HG02943 (cell line): ENCODE measurements at regions not wholly inside any gene's neighbourhood (a gene's known extent, or its start where the extent isn't known, plus 50 kb on each side); places are given as distances from the start of the nearest gene placed in this dataset.

Source experiments
- ATAC-seq: cut with Tn5 transposase; IDR thresholded peaks from one replicate; pipeline ENCODE4 v1.9.1; 2021; ENCODE audit warnings: mild to moderate bottlenecking, low read depth, moderate library complexity; ENCODE audit not compliant: unreplicated experiment

DNA sequence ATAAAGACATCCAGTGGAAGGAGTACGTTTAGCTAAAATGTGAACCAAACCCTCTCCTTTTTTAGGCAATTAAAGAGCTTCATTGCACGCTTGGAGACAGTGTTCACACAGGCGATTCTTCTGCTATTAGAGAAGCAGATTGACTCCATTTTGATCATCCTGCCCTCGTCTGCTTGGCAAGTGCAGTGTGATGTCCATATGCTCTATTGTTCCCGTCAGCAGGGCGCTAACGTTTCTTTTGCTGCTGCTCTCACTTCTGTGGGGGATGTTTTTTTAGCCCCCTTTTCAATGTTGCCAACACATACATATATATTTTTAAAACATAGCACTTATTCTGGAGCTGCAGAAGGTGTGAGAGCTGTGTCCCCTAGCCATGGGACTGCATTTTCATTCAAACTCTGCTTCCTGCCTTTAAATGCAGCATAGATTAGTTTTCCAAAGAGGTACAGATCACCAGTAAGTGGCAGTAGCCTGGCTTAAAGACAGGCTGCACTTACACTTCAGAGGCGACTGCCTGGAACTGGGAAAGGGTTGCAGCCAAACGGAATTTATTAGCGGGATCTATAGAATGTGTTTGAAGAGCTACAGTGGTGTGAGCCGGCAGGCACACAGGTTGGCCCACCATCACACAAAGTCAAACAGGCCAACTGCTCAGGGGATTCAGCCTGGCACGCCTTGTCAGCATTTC lies 292.6 kb upstream of the DPH6 start:
- no peak for ATAC-seq

DNA sequence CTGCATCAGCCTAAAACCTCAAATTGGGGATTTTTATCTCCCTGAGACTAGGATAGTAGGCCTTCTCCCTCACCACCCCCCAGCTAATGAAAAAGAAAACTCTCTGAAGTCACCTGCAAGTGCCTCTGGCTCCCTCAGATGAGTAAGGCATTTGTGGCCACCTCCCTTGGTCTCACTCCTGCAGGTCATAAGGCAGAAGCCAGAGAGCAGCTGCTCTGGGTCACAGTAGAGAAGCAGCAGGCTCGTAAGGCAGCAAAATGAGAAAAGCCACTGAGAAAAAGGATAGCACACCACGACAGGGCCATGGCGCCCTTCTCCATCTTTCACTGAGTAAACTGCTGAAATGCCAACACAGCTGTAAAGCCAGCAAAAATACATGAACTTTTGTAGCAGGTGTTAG lies 296.7 kb upstream of the DPH6 start:
- ATAC-seq: no peak

DNA sequence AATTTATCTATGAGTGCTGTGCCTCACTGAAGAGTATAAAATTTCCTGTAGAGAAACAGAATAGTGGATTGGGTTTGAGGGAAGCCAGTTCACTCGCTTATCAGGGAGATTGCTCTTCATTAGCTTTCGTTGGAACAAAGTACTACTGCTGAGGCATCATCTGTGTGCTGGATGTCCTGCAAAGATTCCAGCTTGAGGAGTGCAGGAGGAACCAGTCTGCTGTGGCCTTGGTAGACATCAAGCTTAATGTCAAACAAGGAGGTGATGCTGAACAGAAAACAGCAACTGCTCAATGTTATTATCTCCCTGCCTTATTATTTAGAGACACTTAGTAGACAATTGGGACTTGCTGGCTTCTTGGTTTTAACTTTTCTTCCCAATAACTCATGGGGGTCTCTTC lies 297.5 kb upstream of the DPH6 start:
- no peak for ATAC-seq

DNA sequence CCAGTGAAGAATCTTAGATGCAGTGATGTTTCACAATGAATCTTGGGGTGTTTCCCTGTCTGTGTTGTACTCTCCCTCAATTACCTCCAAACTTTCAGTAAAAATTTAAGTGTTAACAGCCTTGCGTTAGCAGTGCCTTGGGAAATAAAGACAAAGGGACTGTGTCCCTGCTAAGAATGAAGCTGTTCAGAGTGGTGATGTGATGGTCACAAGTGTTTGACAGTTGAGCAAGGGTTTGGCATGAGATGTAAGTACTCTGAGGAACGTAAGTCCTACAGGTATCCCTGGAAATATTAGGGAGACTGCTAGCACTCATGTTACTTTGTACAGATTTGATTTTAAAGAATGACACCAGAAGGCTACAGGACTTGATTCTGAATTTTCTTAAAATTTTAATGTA lies 304.3 kb upstream of the DPH6 start:
- ATAC-seq: no peak

DNA sequence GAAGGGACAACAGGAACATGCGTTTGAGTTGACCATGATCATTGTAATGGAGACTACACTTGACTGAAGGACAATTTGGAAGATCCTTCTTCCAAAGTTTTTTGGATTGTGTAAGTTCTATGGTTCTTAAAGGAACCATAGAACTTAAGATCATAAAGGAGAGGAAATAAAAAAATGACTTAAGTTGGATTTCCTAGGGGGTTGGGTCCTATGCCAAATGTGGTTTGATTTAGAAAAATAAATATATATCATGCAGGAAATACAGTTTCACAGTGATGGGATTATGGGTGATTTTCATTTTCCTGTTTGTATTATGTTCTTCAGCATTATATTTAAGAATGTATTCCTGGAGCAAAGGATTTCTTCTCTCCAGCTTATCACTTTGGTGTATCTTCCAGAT lies 305.5 kb upstream of the DPH6 start:
- ATAC-seq: no peak

DNA sequence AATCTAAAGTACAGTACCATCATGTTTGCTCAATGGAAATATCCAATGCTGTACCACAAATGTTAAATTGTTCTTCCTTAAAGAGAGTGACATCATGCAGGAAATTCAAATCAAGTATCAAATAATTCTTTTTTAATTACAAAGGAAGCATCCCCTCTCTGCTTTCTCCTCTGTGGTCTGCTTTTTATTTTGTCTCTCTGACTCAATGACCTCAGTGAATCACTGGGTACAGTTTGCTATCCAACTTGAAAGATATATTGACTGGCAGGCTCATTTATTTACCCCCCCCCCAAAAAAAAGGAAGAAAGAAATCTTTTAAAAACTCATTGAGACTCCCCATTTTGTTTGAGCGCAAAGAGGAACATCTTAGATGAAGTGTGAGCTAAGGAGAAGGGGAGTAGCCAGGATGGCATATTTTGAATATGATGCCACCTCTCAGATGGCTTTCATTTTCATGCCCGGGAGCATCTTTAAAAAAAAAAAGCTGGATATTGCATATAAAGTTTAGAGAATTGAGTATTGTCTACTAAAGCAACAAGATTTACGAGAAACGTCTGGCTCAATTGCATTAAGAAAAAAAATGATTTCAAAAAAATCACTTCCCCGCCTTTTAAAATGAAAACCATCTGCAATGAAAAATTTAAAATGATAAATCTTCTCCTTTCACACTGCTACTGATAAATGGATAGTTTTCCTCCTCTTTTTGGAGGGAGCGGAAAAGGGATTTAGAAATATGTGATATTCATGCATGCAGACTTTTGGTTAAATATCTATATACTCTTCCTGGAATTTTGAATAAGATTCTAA lies 307.1 kb upstream of the DPH6 start:
- ATAC-seq: no peak

DNA sequence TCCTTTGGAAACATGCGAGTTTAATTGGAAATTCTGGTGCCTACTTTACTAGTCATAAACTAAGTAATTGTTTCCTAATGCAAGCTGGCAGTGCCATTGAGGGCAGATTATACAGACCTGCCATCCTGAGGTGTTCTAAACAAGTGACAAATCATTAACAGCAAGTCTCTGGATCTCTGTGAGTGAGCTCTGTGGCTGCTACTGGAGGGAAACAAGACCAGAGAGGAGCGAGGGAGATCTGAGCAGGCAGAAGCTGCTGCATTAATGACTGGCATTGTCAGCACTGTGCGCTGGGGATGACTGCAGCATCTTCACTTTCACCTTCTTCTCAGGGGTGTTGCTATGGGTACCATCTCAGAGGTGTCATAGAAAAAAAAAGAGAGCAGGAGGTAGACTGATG lies 308.4 kb upstream of the DPH6 start:
- ATAC-seq: no peak

DNA sequence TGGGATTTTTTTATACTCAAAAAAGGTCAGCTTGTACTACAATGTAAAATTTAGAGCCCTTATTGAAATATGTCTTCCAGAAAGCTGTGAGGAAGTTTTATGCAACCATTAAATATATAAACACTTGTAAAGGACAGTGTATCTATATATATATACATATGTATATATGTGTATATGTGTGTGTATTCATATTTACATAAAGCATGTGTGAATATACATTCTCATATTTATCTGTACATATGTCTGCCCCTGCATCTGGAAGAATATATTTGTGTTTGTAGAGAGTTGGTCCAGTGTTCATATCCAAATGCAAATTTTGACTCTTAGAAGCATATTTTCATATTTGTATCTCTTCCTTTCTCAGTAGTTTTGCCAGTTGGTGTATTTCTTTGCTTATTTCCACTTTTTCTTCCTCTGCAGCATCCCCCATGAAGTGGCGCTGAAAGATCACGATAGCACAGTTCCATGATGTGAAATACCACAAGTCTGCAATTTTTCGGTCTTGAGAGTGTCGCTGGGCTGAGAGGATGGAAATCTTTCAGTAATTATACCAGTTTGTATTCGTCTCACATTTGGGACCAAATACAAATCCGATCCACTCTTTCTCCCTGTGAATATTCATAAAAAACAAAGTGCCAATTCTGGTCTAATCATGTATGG lies 311.7 kb upstream of the DPH6 start:
- no peak for ATAC-seq

DNA sequence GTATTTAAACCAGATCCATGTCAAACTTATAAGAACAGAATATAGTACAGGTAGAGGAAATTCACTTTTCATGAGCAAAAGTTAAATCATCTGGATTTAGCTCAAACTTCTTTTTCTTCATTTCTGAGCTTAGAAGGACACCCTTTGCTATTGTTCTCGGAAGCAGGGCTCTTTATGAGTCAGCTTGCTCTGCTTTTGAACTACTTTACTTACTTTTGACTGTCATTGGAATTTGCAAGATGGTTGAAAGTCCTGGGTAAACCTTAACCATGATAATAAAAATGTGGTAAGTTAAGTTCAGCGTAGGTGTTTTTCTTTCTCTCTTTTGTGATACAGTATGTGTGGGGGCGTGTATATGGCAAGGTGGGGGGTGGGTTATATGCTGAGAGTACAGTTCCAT lies 312.7 kb upstream of the DPH6 start:
- no peak for ATAC-seq

DNA sequence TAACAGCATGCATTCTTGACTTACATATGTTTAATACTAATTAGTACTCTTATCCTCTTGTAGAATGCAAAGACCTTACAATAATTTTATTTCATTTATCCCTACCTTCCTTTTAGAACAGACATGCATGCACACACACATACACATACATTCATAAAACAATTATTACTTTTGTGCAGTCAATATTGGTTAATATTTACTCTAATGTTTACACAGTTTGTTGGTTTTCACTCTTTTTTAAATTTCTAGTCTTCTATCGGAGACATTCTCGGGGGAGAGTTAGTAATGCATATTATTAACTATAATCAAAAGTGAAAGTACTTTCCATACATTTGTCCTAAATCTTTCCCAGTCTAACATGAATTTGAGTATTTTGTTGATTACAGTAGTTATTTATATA lies 317.7 kb upstream of the DPH6 start:
- ATAC-seq: no peak

DNA sequence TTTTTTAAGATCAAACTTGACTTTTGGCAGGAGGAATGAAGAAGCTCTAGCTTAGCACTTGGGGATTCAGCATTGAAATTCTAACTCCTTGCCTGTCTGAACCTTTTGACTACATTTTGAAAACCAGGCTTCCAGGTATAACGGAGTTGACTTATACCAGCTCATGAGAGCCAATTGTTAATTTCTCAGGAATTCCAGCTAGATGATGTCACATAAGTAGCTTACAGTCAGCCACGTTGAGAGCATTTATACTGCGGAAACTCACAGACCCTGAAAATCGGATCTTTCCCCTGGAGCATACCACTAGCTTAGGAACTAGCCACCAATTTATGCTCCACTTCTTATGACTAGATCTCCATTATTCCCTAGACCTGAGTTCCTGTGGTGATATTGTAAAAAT lies 321.4 kb upstream of the DPH6 start:
- ATAC-seq: no peak

DNA sequence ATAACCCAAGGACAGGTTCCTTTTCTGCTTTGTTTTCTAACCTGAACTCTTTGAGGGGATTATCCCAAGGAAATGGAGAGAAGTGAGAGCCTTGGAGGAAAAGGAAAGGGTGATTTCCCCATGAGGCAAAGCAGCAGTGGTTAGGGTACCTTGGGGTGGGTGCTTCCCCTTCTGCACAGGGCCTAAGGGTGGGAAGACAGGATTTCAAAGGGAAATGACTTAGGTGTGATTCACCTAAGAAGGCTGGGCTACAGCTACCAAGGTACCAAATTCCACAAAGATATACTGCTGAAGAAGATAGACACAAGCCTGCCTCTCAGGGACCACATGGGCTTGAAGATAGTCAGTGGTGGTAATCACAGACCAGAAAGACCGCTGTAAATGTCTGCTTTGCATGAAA lies 325.3 kb upstream of the DPH6 start:
- no peak for ATAC-seq

DNA sequence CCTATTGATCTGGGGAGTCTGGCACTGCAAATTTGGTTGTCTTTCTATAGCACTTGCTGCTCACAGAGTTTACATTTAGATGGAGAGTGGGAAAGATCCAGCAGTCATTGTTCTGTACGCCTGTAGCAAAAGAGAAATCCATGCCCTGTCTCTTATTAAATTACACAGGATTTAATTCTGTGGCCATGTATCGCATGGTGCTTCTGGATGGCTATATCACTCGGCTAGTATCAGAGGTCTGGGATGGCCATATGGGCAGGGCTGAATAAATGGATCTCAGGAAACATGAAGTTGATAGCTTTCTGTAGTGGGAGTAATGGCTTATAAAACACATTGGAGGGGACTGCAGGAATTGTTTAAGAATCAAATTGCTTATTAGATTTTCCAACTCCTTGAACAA lies 325.8 kb upstream of the DPH6 start:
- no peak for ATAC-seq

DNA sequence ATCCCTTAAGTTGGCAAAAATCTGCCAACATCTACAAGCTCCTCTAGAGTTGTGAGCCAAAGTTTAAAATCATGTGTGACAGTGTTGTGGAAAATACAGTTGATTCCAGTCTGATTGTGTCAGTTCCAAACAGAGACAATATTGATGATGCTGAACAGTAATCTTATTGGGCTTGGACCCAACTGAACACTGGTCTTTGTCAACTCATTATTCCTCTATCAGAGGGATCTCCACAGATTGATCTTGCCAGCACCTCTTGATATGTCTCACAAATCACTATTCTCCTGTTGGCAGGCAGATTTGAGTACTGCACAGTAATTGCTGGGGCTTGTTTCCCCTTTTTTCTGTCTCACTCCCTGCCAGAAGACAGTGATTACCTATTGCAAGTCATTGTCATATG lies 326.6 kb upstream of the DPH6 start:
- ATAC-seq: no peak

DNA sequence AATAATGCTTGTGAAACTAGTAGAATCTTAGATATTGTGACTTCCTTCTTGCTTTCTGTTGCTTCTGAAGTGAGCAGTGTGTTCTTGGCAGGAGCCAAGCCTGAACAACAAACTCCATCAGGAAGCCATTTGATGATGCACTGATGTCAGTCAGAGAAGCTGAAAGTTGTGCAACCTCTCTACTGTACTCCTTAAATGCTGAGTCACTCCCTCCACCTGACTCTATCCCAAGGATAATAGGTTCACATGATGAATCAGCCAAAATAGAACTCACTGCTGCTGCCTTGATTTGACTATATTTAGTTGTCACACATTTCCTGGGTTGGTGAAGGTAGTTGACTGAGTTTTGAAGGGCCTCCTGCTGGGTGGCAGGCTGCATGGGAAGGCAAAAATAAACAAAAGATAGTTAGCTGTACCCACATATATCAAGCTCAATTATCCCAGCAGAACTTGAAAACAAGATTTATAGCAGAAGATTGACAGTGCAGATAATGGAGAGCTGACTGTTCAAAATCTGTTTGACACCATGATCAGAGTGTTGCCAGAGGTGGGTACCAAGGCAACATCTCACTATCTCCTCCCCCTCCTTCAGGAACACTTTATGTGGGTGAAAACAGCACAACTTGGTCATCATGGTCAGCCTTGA lies 328.4 kb upstream of the DPH6 start:
- ATAC-seq: no peak

DNA sequence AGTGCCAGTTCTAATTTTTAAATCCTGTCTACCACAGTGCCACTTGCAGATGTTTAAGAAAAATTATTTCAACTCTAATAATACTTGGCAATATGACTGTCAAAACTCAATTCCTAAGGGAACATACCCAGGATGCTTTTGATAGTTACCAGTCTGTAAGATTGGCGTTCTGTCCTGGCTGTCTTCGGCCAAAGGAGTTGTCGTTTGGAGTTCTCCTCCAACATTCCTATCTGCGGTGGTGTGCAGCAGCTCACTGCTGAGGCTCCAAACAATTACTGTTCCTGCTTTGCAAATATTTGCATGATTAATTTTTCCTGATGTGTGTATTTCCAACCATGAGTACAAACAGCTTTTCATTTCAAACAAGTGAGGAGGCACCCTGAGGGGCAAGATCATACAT lies 330.8 kb upstream of the DPH6 start:
- ATAC-seq: no peak

DNA sequence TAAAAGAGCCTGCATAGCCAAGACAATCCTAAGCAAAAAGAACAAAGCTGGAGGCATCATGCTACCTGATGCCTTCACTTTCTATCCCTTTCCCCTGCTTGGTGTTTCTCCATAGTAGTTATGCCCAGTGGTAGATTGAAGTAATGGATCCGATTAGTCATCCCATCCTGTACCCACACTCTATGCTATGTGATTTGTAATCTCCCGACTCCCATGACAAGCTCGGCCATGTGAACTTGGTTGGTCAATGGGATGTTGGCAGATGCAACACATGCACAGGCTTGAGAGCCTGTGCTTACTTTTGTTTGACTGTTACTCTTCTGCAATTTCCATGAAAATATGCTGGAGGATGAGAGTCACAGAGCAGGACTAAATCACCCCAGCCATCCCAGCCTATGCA lies 334.9 kb upstream of the DPH6 start:
- no peak for ATAC-seq

DNA sequence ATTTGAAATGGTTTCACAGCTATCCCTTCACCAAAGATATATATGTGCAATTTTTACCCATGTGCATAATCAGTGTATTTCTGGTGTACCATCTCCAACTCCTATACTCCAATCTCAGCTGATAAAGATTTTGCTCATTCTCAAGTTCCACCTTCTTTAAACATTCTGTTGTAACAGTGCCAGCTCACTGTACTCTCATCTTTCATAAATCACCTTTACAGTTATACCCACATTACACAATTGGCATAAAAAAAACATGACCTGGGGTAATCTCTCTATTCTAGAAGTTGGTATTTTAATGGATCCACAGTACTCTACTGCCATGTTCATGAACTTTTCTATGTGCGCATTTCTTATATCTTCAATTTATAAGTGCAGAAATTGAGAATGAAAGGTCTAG lies 339.9 kb upstream of the DPH6 start:
- ATAC-seq: no peak

DNA sequence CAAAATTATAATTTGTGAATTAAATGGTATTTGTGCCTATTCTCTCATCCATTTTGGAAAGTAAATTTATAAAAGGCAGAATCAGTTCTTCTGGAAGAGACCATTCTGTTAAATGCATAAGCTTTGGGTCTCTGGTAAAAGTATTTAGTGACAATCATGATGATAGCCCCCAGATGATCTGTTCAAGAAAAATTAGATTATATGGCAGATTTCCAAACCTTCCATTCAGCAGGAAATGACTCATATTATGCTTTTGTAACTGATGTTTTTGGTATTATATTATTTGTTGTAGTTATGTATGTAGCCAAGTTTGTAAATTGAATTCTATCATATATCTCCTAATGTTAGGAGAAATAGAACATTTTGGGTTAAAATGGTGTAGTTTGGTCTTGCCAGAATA lies 340.8 kb upstream of the DPH6 start:
- ATAC-seq: no peak

DNA sequence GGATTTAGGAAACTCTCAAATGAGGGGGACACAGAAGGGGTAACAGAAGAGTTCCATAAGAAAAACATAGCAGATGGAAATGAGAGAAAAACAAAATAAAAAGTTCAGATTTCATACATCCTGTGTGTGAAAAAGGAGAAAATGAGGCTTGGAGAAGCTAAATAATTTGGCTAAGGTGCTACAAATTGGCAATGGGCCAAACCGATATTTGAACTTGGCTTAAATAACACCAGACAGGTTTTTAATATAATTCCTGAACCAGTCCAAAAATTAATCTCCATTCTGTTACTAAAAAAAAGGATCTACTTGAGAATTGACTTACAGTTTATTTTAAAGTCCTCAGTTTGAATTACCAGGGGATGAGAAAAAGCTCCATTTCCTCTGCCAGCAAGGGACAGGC lies 342.9 kb upstream of the DPH6 start:
- ATAC-seq: no peak

DNA sequence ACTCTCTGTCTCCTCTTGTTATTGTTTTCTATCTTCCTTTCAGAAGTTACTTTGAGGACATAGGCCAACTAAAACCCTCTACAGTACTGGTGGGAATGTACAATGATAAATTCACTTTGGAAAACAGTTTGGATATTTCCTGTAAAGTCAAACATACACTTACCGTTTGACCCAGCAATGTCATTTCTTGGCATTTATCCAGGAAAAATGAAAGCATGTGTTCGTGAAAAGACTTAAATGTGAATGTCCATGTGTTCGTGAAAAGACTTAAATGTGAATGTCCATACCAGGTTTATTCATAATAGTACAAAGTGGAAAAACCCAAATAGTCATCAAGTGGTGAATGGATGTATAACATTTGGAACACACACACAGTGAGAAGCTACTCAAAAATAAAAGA lies 361.5 kb upstream of the DPH6 start:
- no peak for ATAC-seq
